Endothelial cell of umbilical vein (primary cell): ENCODE measurements at regions not wholly inside any gene's neighbourhood (a gene's known extent, or its start where the extent isn't known, plus 50 kb on each side); places are given as distances from the start of the nearest gene placed in this dataset.

Experiments used
- BruUV-seq: library from RNA; stranded (reverse); fragments of 400-500 nt; replicated peaks from 2 replicates; lab custom pipeline; 2021; lab: Mats Ljungman, UMichigan
- CTCF ChIA-PET: fragments of 300-600, 350-600 bp; sonication (Branson Sonifier 250); formaldehyde crosslinking; loops from one replicate; lab custom pipeline; 2021; ENCODE audit warnings: antibody characterized with exemption, inconsistent platforms; lab: Charles Lee
- POLR2A ChIA-PET: fragments of 300-600, 350-600 bp; sonication (Branson Sonifier 250); formaldehyde crosslinking; loops from one replicate; lab custom pipeline; 2021; ENCODE audit warnings: antibody characterized with exemption, inconsistent platforms; lab: Charles Lee
- DNase-seq: peaks from one replicate; pipeline ENCODE4 v3.0.0-alpha.2; 2011; ENCODE audit warnings: low read depth, low spot score
- FAIRE-seq: peaks from 2 replicates; lab custom pipeline; 2011; peaks lifted over from hg19 to GRCh38; lab: Jason Lieb, UNC
- H2AFZ ChIP-seq: 2 replicates; pipeline ENCODE4 v1.6.0; 2012; ENCODE audit warnings: low read depth, low read length, control low read depth, inconsistent platforms
- H3K27ac ChIP-seq: 2 replicates; pipeline ENCODE4 v1.5.1; 2011; ENCODE audit warnings: low read depth, mild to moderate bottlenecking, control low read depth, low read length, moderate library complexity; ENCODE audit not compliant: insufficient read depth
- H3K27me3 ChIP-seq, 2 experiments: 2 replicates each; pipeline versions ENCODE4 v1.6.0 to v1.6.1; 2011; ENCODE audit warnings: low read length in 2 of 2, mixed read lengths in 1 of 2; ENCODE audit not compliant: control insufficient read depth in 2 of 2, insufficient read depth in 2 of 2
- H3K36me3 ChIP-seq, 2 experiments: 2 replicates in 1 of 2; 3 replicates in 1 of 2; pipeline ENCODE4 v1.5.1; 2011; ENCODE audit warnings: low read length in 2 of 2, mild to moderate bottlenecking in 1 of 2, moderate library complexity in 1 of 2; ENCODE audit not compliant: control insufficient read depth in 2 of 2, insufficient read depth in 2 of 2; ENCODE audit errors: extremely low read depth in 1 of 2
- H3K4me1 ChIP-seq: 3 replicates; pipeline ENCODE4 v1.5.1; 2011; ENCODE audit warnings: mild to moderate bottlenecking, low read length; ENCODE audit not compliant: control insufficient read depth, insufficient read depth; ENCODE audit errors: extremely low read depth
- H3K4me2 ChIP-seq: 2 replicates; pipeline ENCODE4 v1.6.1; 2011; ENCODE audit warnings: low read length, control low read depth, mixed read lengths; ENCODE audit not compliant: insufficient read depth
- H3K4me3 ChIP-seq, 3 experiments: fragments of 200-600 bp in 1 of 3; sonication (generic), shearing (Covaris generic) in 1 of 3; replicated peaks in 1 of 3; 2 replicates each; pipeline ENCODE4 v1.5.1; 2011 to 2016; ENCODE audit warnings: control low read depth in 3 of 3, low read length in 3 of 3, mild to moderate bottlenecking in 2 of 3, inconsistent platforms in 1 of 3, low read depth in 1 of 3, moderate library complexity in 1 of 3; ENCODE audit not compliant: insufficient read depth in 1 of 3
- H3K79me2 ChIP-seq: 2 replicates; pipeline ENCODE4 v1.6.0; 2012; ENCODE audit warnings: low read length, inconsistent platforms; ENCODE audit not compliant: control insufficient read depth, insufficient read depth
- H3K9ac ChIP-seq: replicated peaks from 2 replicates; pipeline ENCODE3; 2011; ENCODE audit warnings: low read length, control low read depth; ENCODE audit not compliant: insufficient read depth; ENCODE audit errors: extremely low read depth
- H3K9me1 ChIP-seq: replicated peaks from 3 replicates; pipeline ENCODE4 v1.6.0; 2011; ENCODE audit warnings: mild to moderate bottlenecking, low read length; ENCODE audit not compliant: control insufficient read depth, insufficient read depth; ENCODE audit errors: extremely low read depth
- H3K9me3 ChIP-seq: replicated peaks from 2 replicates; pipeline ENCODE4 v1.5.1; 2012; ENCODE audit warnings: low read length, inconsistent platforms; ENCODE audit not compliant: control insufficient read depth, insufficient read depth
- H4K20me1 ChIP-seq: replicated peaks from 2 replicates; pipeline ENCODE3; 2011; ENCODE audit warnings: mild to moderate bottlenecking, low read length; ENCODE audit not compliant: control insufficient read depth, insufficient read depth; ENCODE audit errors: extremely low read depth
- EZH2 ChIP-seq: IDR thresholded peaks from 2 replicates; pipeline ENCODE4 v1.6.1; 2012; ENCODE audit warnings: borderline replicate concordance, low read depth, mild to moderate bottlenecking, moderate library complexity, low read length, inconsistent platforms; ENCODE audit not compliant: severe bottlenecking
- FOS ChIP-seq: IDR thresholded peaks from 2 replicates; pipeline ENCODE4 v1.6.1; 2011; ENCODE audit warnings: mild to moderate bottlenecking, low read length, moderate library complexity, borderline replicate concordance; ENCODE audit not compliant: insufficient read depth
- GATA2 ChIP-seq: IDR thresholded peaks from 2 replicates; pipeline ENCODE4 v1.7.0; 2011; ENCODE audit warnings: low read depth, mild to moderate bottlenecking, moderate library complexity, mixed read lengths, low read length; ENCODE audit not compliant: insufficient read length, insufficient read depth
- JUN ChIP-seq: IDR thresholded peaks from 2 replicates; pipeline ENCODE4 v1.6.1; 2011; ENCODE audit warnings: borderline replicate concordance, low read depth; ENCODE audit not compliant: insufficient read length, insufficient read depth
- MYC ChIP-seq: IDR thresholded peaks from one replicate; pipeline ENCODE4 v1.6.1; 2011; ENCODE audit warnings: mild to moderate bottlenecking, low read depth, low read length
- POLR2A ChIP-seq: IDR thresholded peaks from 2 replicates; pipeline ENCODE4 v1.6.1; 2012; ENCODE audit warnings: low read depth, mild to moderate bottlenecking, control low read depth, low read length
- POLR2AphosphoS5 ChIP-seq: IDR thresholded peaks from 2 replicates; pipeline ENCODE4 v1.6.1; 2012; ENCODE audit warnings: low read depth, mild to moderate bottlenecking, control low read depth, low read length, moderate library complexity; ENCODE audit not compliant: insufficient read depth
- dilution Hi-C: fragments of 300-500 bp; cut with MboI; formaldehyde crosslinking; loops from one replicate; pipeline ENCODE4 v1.15.0; 2019; ENCODE audit warnings: low sequenced_read_pairs; ENCODE audit not compliant: extremely low pct_ligation_motif_present
- intact Hi-C: fragments of 100-400 bp; cut with micrococcal nuclease; formaldehyde crosslinking; loops from one replicate; pipeline ENCODE4 v1.10.0; 2022
- TF ChIP-seq, protein P1 (sequence below), 2 donors: IDR thresholded peaks; 1 replicate in 1 of 2; 2 replicates in 1 of 2; pipeline ENCODE4 v1.5.1; 2011; ENCODE audit warnings: low read length in 2 of 2, mild to moderate bottlenecking in 2 of 2, moderate library complexity in 2 of 2, control low read depth in 1 of 2, inconsistent platforms in 1 of 2, low read depth in 1 of 2; ENCODE audit not compliant: insufficient read depth in 1 of 2; ENCODE audit errors: extremely low read depth in 1 of 2
- TF ChIP-seq, protein P2 (sequence below): IDR thresholded peaks from 2 replicates; pipeline ENCODE4 v1.6.1; 2011; ENCODE audit not compliant: insufficient read depth, insufficient read length

GRCh38 chr6:148054219-148054618 lies 288.4 kb upstream of the SASH1 start:
- no peak overlapping the region for H3K4me3 ChIP-seq
- H3K9me1 ChIP-seq = no peaks in the 10 kb centered on the region
- no peaks in the 10 kb centered on the region for H3K36me3 ChIP-seq
- no peak overlapping the region for H3K27ac ChIP-seq
- FAIRE-seq (no peak), DNase-seq (no peak)
- ChIA-PET POLR2A (no interaction called here), CTCF (no interaction called here)
- H3K9me3 ChIP-seq = no peaks in the 10 kb centered on the region
- TF ChIP-seq GATA2 (no peak), MYC (no peak), JUN (no peak), POLR2A (no peak), FOS (no peak), EZH2 (no peak), POLR2AphosphoS5 (no peak)
- TF ChIP-seq, protein P1, sequence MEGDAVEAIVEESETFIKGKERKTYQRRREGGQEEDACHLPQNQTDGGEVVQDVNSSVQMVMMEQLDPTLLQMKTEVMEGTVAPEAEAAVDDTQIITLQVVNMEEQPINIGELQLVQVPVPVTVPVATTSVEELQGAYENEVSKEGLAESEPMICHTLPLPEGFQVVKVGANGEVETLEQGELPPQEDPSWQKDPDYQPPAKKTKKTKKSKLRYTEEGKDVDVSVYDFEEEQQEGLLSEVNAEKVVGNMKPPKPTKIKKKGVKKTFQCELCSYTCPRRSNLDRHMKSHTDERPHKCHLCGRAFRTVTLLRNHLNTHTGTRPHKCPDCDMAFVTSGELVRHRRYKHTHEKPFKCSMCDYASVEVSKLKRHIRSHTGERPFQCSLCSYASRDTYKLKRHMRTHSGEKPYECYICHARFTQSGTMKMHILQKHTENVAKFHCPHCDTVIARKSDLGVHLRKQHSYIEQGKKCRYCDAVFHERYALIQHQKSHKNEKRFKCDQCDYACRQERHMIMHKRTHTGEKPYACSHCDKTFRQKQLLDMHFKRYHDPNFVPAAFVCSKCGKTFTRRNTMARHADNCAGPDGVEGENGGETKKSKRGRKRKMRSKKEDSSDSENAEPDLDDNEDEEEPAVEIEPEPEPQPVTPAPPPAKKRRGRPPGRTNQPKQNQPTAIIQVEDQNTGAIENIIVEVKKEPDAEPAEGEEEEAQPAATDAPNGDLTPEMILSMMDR (IDR thresholded peaks at IDR 0.05; ENCODE audit: extremely low read depth in 1 of 2, insufficient read depth in 1 of 2, low read depth in 1 of 2, low read length in 2 of 2) = no peak
- TF ChIP-seq, protein P2, sequence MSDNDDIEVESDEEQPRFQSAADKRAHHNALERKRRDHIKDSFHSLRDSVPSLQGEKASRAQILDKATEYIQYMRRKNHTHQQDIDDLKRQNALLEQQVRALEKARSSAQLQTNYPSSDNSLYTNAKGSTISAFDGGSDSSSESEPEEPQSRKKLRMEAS = no peak
- H2AFZ ChIP-seq = no peak overlapping the region
- H3K4me1 ChIP-seq = no peaks in the 10 kb centered on the region
- no peaks in the 10 kb centered on the region for H4K20me1 ChIP-seq
- BruUV-seq = no TSS peak
- no peak overlapping the region for H3K9ac ChIP-seq
- H3K4me2 ChIP-seq = no peak overlapping the region
- H3K79me2 ChIP-seq = no peaks in the 10 kb centered on the region
- intact Hi-C loops (no loop called here), dilution Hi-C loops (no loop called here)
- no peaks in the 10 kb centered on the region for H3K27me3 ChIP-seq
